Esophagus squamous epithelium (tissue), 5 donors: ENCODE measurements at regions not wholly inside any gene's neighbourhood (a gene's known extent, or its start where the extent isn't known, plus 50 kb on each side); places are given as distances from the start of the nearest gene placed in this dataset.

Experiments
- DNase-seq: peaks from one replicate; lab custom pipeline; 2025; lab: John Stamatoyannopoulos, UW
- H3K27ac ChIP-seq, 4 donors: fragments of 200-600 bp; sonication (generic); one replicate each; pipeline ENCODE4 v1.5.1; 2016 to 2019; ENCODE audit warnings: mild to moderate bottlenecking in 1 of 4
- H3K27me3 ChIP-seq, 4 donors: fragments of 200-600 bp; sonication (generic); 1 replicate in 3 of 4; 2 replicates in 1 of 4; pipeline versions ENCODE4 v1.5.1 to v1.6.0; 2017 to 2021; ENCODE audit warnings: antibody characterized with exemption in 1 of 4
- H3K36me3 ChIP-seq, 3 donors: fragments of 200-600 bp; sonication (generic); one replicate each; pipeline ENCODE4 v1.5.1; 2016 to 2019
- H3K4me1 ChIP-seq, 3 donors: fragments of 200-600 bp; sonication (generic); one replicate each; pipeline ENCODE4 v1.5.1; 2017 to 2019
- H3K4me3 ChIP-seq, 4 donors: fragments of 200-600 bp; sonication (generic); 1 replicate in 3 of 4; 2 replicates in 1 of 4; pipeline ENCODE4 v1.5.1; 2016 to 2019; ENCODE audit warnings: mild to moderate bottlenecking in 2 of 4, moderate library complexity in 1 of 4
- H3K9me3 ChIP-seq, 3 donors: fragments of 200-600 bp; sonication (generic); one replicate each; pipeline ENCODE4 v1.5.1; 2016 to 2019
- CTCF ChIP-seq, 6 experiments: fragments of 450-650 bp in 4 of 6; fragments of 200-600 bp in 2 of 6; sonication (generic) in 2 of 6; IDR thresholded peaks; one replicate each; pipeline ENCODE4 v1.5.1; 2016 to 2019; ENCODE audit warnings: antibody characterized with exemption in 6 of 6, mild to moderate bottlenecking in 4 of 6, moderate library complexity in 4 of 6
- POLR2A ChIP-seq, 4 donors: fragments of 450-650 bp; IDR thresholded peaks; one replicate each; pipeline ENCODE4 v1.6.1; 2017; ENCODE audit warnings: antibody characterized with exemption in 4 of 4, mild to moderate bottlenecking in 4 of 4, moderate library complexity in 3 of 4
- WGBS, 2 donors: methylation state at CpG; one replicate each; pipeline ENCODE4 v1.1.5; 2018; 5-methylcytosine and 5-hydroxymethylcytosine counted together
- intact Hi-C: fragments of 100-400 bp; cut with DNase I; formaldehyde crosslinking; loops from one replicate; pipeline ENCODE4 v1.15.0; 2022
- donor health status: DM: yes; HTN: yes; CAD: no.

- intact Hi-C loops, result no loop called here
- no peaks in the 10 kb centered on the region for H3K9me3 ChIP-seq
- H3K4me3 ChIP-seq, result no peak overlapping the region
- 55 to 64% methylated on average over 5 of the region's 5 CpGs for WGBS, 2 donors
- H3K27me3 ChIP-seq, result no peaks in the 10 kb centered on the region
- DNase-seq, result no peak
- TF ChIP-seq POLR2A (IDR thresholded peaks at IDR 0.05) (no peak), CTCF (IDR thresholded peaks at IDR 0.05) (no peak)
- no peaks in the 10 kb centered on the region for H3K36me3 ChIP-seq
- no peak overlapping the region for H3K27ac ChIP-seq
- peaks cover 0 to 4% (median 0%) of the 10 kb centered on the region in 3 donors for H3K4me1 ChIP-seq
These were observed 122.6 kb upstream of the ID4 start for GRCh38 chr6:19714434-19715166.

GRCh38 chr6:19715167-19715551 lies 122.0 kb upstream of the ID4 start:
- H3K4me1 ChIP-seq, result peaks cover 0 to 10% (median 0%) of the 10 kb centered on the region in 3 donors
- H3K27me3 ChIP-seq, result no peaks in the 10 kb centered on the region
- H3K36me3 ChIP-seq, result no peaks in the 10 kb centered on the region
- no peak for TF ChIP-seq CTCF (IDR thresholded peaks at IDR 0.05)
- no peak for TF ChIP-seq POLR2A (IDR thresholded peaks at IDR 0.05)
- H3K27ac ChIP-seq, result no peak overlapping the region
- H3K9me3 ChIP-seq, result no peaks in the 10 kb centered on the region
- H3K4me3 ChIP-seq, result no peak overlapping the region
- no peak for DNase-seq
- intact Hi-C loops, result no loop called here

GRCh38 chr6:19719691-19720128 lies 117.5 kb upstream of the ID4 start:
- Histone ChIP-seq H3K4me1 (peaks cover 0 to 10% (median 0%) of the 10 kb centered on the region in 3 donors), H3K27ac (no peak overlapping the region), H3K4me3 (no peak overlapping the region), H3K27me3 (no peaks in the 10 kb centered on the region), H3K9me3 (no peaks in the 10 kb centered on the region), H3K36me3 (no peaks in the 10 kb centered on the region)
- DNase-seq, result no peak
- intact Hi-C loops, result no loop called here
- no peak for TF ChIP-seq POLR2A (IDR thresholded peaks at IDR 0.05)
- TF ChIP-seq CTCF (IDR thresholded peaks at IDR 0.05), result no peak
- WGBS, 2 donors, result 24 to 39% methylated on average over 7 to 10 of the region's 11 CpGs

GRCh38 chr6:19721766-19722377 lies 115.3 kb upstream of the ID4 start:
- no peak overlapping the region for H3K4me3 ChIP-seq
- H3K9me3 ChIP-seq, result no peaks in the 10 kb centered on the region
- H3K27me3 ChIP-seq, result no peaks in the 10 kb centered on the region
- 87 to 89% methylated on average over 11 of the region's 11 CpGs for WGBS, 2 donors
- no peak overlapping the region for H3K27ac ChIP-seq
- H3K36me3 ChIP-seq, result no peaks in the 10 kb centered on the region
- intact Hi-C loops, result no loop called here
- H3K4me1 ChIP-seq, result peaks cover 0 to 10% (median 0%) of the 10 kb centered on the region in 3 donors
- no peak for DNase-seq
- no peak for TF ChIP-seq POLR2A (IDR thresholded peaks at IDR 0.05)
- no peak for TF ChIP-seq CTCF (IDR thresholded peaks at IDR 0.05)

GRCh38 chr6:19722999-19723398 lies 114.2 kb upstream of the ID4 start:
- Histone ChIP-seq H3K27ac (peak overlapping the region in 1 of 4 donors; percentile 13), H3K9me3 (no peaks in the 10 kb centered on the region), H3K27me3 (no peaks in the 10 kb centered on the region), H3K4me1 (peaks cover 0 to 10% (median 0%) of the 10 kb centered on the region in 3 donors), H3K36me3 (no peaks in the 10 kb centered on the region), H3K4me3 (no peak overlapping the region)
- DNase-seq, result no peak
- TF ChIP-seq POLR2A (IDR thresholded peaks at IDR 0.05), result no peak
- TF ChIP-seq CTCF (IDR thresholded peaks at IDR 0.05), result no peak
- WGBS, 2 donors, result 81 to 84% methylated on average over 6 of the region's 6 CpGs
- intact Hi-C loops, result no loop called here
